GM12874 (cell line): ENCODE measurements at regions not wholly inside any gene's neighbourhood (a gene's known extent, or its start where the extent isn't known, plus 50 kb on each side); places are given as distances from the start of the nearest gene placed in this dataset.

Experiments used
- CTCF ChIP-seq: IDR thresholded peaks from 2 replicates; pipeline ENCODE4 v1.5.1; 2011; ENCODE audit warnings: low read depth, mild to moderate bottlenecking, control low read depth, low read length, moderate library complexity; ENCODE audit not compliant: insufficient read depth

DNA sequence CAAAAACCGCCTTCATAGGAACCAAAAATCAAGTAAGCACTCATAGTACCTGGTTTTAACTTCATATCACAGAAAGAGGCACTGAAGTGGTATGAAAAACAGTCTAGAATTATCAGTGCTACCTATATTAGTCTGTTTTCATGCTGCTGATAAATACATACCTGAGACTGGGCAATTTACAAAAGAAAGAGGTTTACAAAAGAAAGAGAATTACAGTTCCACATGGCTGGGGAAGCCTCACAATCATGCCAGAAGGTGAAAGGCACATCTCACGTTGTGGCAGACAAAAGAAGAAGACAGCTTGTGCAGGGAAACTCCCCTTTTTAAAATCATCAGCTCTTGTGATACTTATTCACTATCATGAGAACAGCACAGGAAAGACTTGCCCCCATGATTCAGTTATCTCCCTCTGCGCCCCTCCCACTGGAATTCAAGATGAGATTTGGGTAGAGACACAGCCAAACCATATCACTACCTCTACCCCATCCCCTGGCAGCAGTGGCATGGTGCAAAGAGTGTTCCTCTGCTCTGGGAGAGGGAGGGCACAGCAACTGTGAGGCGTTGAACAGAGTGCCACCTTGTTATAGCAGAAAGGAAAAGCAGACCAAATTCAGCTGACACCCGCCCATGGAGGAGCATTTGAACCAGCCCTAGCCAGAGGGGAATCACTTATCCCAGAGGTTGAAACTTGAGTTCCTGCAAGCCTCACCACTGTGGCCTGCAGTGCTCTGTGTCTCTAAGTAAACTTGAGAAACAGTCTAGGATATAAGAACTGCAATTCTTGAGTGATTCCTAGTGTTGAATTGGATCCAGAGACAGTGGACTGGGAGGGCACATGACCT is 61.9 kb upstream of the PTPRZ1 start:
- TF ChIP-seq CTCF, result no peak

DNA sequence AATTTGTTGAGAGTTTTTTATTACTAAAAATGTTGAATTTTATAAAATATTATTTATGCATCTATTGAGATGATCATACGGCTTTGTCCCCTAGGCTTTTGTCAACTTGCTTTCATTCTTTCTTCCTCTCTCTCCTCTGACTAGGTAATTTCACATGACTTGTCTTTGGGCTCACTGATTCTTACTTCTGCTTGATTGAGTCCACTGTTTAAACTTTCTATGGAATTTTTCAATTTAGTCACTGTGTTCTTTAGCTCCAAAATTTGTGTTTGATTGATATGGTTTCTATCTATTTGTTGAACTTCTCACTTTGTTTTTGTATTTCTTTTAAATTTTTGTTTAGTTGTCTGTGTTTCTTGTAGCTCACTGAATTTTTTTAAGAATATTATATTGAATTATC is 65.9 kb upstream of the PTPRZ1 start:
- TF ChIP-seq CTCF, result no peak

- no peak for TF ChIP-seq CTCF
Measured at GRCh38 chr7:121803039-121803438, 69.9 kb upstream of the PTPRZ1 start.

GRCh38 chr7:121800916-121801675 is 71.9 kb upstream of the PTPRZ1 start:
- TF ChIP-seq CTCF, result no peak

DNA sequence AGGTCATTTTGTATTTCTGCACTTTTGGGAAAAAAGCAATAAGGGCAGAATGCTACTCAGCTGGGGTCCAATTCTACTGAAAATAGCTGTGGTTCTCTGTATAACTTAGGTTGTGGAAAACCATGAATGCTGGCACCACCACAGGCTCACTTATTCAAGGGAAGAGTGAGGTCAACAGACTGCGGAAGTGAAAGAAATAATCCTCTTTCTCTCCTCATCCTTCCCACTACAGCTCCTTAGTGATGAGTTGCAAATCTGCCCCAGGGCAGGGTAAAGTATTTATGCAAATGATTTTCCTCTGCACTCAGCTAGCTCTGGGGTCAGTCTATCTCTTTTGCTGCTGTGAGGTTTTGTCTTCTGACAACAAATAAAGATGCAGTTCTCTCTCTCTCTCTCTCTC is 74.1 kb upstream of the PTPRZ1 start:
- TF ChIP-seq CTCF, result no peak

DNA sequence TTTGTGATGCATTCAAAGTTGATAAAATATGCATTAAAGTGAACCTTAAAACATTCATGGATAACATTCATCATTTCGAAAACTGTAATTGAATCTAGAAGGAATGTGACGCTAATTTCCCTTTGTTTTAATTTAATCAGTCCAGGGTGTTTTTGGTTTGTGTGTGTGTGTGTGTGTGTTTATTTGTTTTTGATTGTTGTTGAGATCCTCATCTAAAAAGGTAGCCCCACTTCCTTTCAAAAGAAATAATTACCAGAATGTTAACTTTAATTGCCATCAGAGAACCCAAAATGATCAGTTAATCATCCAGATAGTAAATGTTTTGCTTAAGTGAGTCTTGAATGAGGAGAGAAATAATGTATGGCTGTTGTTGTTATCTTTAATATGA is 74.5 kb upstream of the PTPRZ1 start:
- no peak for TF ChIP-seq CTCF

DNA sequence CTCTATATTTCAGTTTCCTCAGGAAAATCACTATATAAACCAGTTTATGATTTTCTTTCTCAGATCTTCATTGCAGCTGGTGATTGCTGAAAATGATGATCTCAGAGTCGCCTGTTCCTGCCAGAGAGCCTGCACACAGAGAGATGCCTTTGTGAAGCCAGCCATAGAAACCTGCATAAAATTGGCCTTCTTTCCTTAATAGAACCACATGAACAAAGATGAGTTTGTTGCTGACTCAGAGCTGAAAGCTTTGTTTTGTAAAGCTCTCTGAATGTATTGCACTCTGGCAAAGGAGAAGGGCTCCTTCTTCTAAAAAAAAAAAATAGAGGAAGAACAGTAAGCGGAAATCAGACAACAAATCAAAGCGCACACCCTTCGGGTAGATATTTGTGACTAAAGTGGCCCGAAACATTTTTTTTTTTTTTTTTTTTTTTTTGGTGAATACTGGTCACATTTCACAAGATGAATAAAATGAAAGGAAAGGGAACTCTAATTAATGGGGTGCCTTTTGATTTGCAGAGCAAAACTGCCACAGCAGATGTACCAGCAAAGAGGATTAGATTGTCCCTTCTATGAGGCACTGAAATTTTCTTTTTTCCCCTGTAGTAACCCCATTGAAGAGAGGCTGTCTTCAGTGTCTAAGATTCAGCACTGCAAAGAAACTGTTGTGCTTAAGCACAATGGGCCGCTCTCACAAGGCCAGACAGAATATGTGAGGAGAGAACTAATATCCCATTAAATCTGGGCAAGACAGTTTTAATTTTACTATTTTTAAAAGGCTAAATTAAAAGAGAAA is 75.1 kb upstream of the PTPRZ1 start:
- no peak for TF ChIP-seq CTCF
